ENCODE measurements at regions not wholly inside any gene's neighbourhood (a gene's known extent, or its start where the extent isn't known, plus 50 kb on each side); places are given as distances from the start of the nearest gene placed in this dataset.

DNA sequence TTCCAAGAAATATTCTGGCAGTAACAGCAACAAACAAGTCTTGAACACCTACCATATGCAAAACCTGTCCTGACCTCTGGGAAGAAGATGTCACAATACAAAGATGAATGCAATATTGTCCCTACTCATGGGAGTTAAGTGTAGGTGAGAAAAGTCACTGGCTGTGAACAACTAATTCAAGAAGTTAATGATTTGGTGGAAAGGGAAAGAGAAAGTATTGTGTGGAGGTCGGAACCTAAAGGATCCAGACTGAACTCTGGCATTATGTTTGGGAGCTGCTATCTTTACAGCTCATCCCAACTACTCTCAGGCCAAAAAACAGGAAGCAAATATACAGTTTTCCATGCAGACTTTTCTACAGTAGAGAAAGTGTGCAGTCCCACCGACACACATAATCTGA, 285.3 kb upstream of the PRDM1 start:
- TF ChIP-seq, protein P1, sequence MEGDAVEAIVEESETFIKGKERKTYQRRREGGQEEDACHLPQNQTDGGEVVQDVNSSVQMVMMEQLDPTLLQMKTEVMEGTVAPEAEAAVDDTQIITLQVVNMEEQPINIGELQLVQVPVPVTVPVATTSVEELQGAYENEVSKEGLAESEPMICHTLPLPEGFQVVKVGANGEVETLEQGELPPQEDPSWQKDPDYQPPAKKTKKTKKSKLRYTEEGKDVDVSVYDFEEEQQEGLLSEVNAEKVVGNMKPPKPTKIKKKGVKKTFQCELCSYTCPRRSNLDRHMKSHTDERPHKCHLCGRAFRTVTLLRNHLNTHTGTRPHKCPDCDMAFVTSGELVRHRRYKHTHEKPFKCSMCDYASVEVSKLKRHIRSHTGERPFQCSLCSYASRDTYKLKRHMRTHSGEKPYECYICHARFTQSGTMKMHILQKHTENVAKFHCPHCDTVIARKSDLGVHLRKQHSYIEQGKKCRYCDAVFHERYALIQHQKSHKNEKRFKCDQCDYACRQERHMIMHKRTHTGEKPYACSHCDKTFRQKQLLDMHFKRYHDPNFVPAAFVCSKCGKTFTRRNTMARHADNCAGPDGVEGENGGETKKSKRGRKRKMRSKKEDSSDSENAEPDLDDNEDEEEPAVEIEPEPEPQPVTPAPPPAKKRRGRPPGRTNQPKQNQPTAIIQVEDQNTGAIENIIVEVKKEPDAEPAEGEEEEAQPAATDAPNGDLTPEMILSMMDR (IDR thresholded peaks at IDR 0.05; ENCODE audit: insufficient read depth, low read length, poor library complexity, severe bottlenecking), result no peak
- TF ChIP-seq EZH2phosphoT487 (conservative IDR thresholded peaks at IDR 0.05; ENCODE audit: low read length), result no peak
